RCC 7860 (cell line): ENCODE measurements at regions not wholly inside any gene's neighbourhood (a gene's known extent, or its start where the extent isn't known, plus 50 kb on each side); places are given as distances from the start of the nearest gene placed in this dataset.
"Not testable (repeated sequence)": the region's sequence is repeated elsewhere in the genome, so short reads cannot be mapped to it uniquely, and the experiment has no call there.

Experiments used
- DNase-seq: peaks from one replicate; pipeline ENCODE4 v3.0.0-alpha.2; 2015; ENCODE audit warnings: low spot score
- FAIRE-seq: peaks from 2 replicates; lab custom pipeline; 2012; peaks lifted over from hg19 to GRCh38; lab: Jason Lieb, UNC

- DNase-seq: no peak
- FAIRE-seq: no peak
Observed at GRCh38 chr3:80384811-80385210, 617.0 kb upstream of the ROBO1 start.

- DNase-seq: no peak
- FAIRE-seq: peak; percentile 80
Observed at GRCh38 chr3:80374423-80374822, 606.6 kb upstream of the ROBO1 start.

- no peak for FAIRE-seq
- DNase-seq: no peak
Observed at GRCh38 chr3:80368616-80369015, 600.8 kb upstream of the ROBO1 start.

GRCh38 chr3:80366808-80367548, 599.2 kb upstream of the ROBO1 start:
- no peak for FAIRE-seq

GRCh38 chr3:80357761-80358160, 590.0 kb upstream of the ROBO1 start:
- no peak for FAIRE-seq
- DNase-seq: no peak

More at GRCh38 chr3:80366808-80367548, 599.2 kb upstream of the ROBO1 start:
- DNase-seq: no peak

- FAIRE-seq: no peak
- DNase-seq: no peak
Observed at GRCh38 chr3:80355144-80355543, 587.3 kb upstream of the ROBO1 start.

- FAIRE-seq: no peak
- no peak for DNase-seq
Observed at GRCh38 chr3:80351201-80351600, 583.4 kb upstream of the ROBO1 start.

- FAIRE-seq (no peak), DNase-seq (no peak)
Observed at GRCh38 chr3:80350771-80351170, 583.0 kb upstream of the ROBO1 start.

- no peak for DNase-seq
- FAIRE-seq: no peak
Observed at GRCh38 chr3:80338366-80338765, 570.6 kb upstream of the ROBO1 start.

- no peak for DNase-seq
- FAIRE-seq: no peak
Observed at GRCh38 chr3:80334534-80334933, 566.7 kb upstream of the ROBO1 start.

- FAIRE-seq (no peak), DNase-seq (no peak)
Observed at GRCh38 chr3:80331494-80332170, 563.8 kb upstream of the ROBO1 start.

GRCh38 chr3:80314541-80314940, 546.7 kb upstream of the ROBO1 start:
- not testable (repeated sequence) for DNase-seq, FAIRE-seq

GRCh38 chr3:80308637-80309036, 540.8 kb upstream of the ROBO1 start:
- FAIRE-seq: no peak
- no peak for DNase-seq

- no peak for DNase-seq
- FAIRE-seq: no peak
Observed at GRCh38 chr3:80307844-80308243, 540.0 kb upstream of the ROBO1 start.

GRCh38 chr3:80297720-80298119, 529.9 kb upstream of the ROBO1 start:
- FAIRE-seq: no peak
- no peak for DNase-seq

GRCh38 chr3:80285388-80285787, 517.6 kb upstream of the ROBO1 start:
- DNase-seq: no peak
- no peak for FAIRE-seq

- FAIRE-seq (no peak), DNase-seq (no peak)
Observed at GRCh38 chr3:80283783-80284182, 516.0 kb upstream of the ROBO1 start.

GRCh38 chr3:80278056-80278455, 510.3 kb upstream of the ROBO1 start:
- no peak for FAIRE-seq
- no peak for DNase-seq

- DNase-seq: no peak
- FAIRE-seq: no peak
Observed at GRCh38 chr3:80275120-80275519, 507.3 kb upstream of the ROBO1 start.

- no peak for DNase-seq
- no peak for FAIRE-seq
Observed at GRCh38 chr3:80263260-80263659, 495.5 kb upstream of the ROBO1 start.

- DNase-seq: no peak
- FAIRE-seq: no peak
Observed at GRCh38 chr3:80261082-80261481, 493.3 kb upstream of the ROBO1 start.

- FAIRE-seq: no peak
- DNase-seq: no peak
Observed at GRCh38 chr3:80259736-80260135, 491.9 kb upstream of the ROBO1 start.
